ENCODE measurements at regions not wholly inside any gene's neighbourhood (a gene's known extent, or its start where the extent isn't known, plus 50 kb on each side); places are given as distances from the start of the nearest gene placed in this dataset.

DNA sequence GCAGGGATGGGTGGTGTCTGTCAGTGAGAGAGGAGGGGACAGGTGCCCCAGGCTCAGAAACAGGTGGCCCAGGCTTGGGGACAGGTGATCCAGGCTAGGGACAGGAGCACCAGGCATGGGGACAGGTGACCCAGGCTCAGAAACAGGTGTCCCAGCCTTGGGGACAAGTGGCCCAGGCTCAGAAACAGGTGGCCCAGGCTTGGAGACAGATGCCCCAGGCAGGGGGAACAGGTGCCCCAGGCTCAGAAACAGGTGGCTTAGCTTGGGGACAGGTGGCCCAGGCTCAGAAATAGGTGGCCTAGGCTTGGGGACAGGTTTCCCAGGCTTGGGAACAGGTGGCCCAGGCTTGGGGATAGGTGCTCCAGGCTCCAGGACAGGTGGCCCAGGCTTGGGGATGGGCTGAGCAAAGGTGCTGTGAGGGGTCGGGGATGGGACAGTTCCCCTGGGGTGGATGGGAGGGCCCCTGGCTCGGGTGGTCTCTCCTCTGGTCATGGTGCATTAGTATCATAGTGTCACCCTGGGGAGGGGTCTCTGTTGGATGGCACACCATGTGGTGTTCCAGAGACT, 87.7 kb upstream of the C1orf174 start:
- no peaks in the 10 kb centered on the region for H3K79me1 ChIP-seq (ENCODE audit: low read depth in 1 of 2, low read length in 2 of 2)
- H4K20me1 ChIP-seq (ENCODE audit: insufficient read depth, low read length), result no peaks in the 10 kb centered on the region
- no peaks in the 10 kb centered on the region for H3K27me3 ChIP-seq (ENCODE audit: control insufficient read depth, insufficient read depth, low read length)
- H3K14ac ChIP-seq (replicated peaks; ENCODE audit: low read depth, low read length), result no peak overlapping the region
- H3K4ac ChIP-seq (ENCODE audit: low read depth, low read length), result no peak overlapping the region
- no peaks in the 10 kb centered on the region for H3K9me1 ChIP-seq (ENCODE audit: insufficient read depth, low read length)
- H3K9ac ChIP-seq (ENCODE audit: low read depth, low read length), result no peak overlapping the region
- H4K8ac ChIP-seq (ENCODE audit: low read depth in 2 of 2, low read length in 2 of 2), result no peak overlapping the region
- H2AK9ac ChIP-seq (replicated peaks; ENCODE audit: low read depth, low read length, poor library complexity), result no peak overlapping the region
- in situ Hi-C loops (cut with MboI; ENCODE audit: low sequenced_read_pairs), result no loop called here
- H3K4me1 ChIP-seq (ENCODE audit: control insufficient read depth, insufficient read depth, low read length), result no peaks in the 10 kb centered on the region
- no CpG with 5 or more reads among the region's 2 CpGs for WGBS, 2 experiments (ENCODE audit: extremely low coverage in 2 of 2, insufficient read length in 1 of 2)
- H3K4me2 ChIP-seq (ENCODE audit: low read depth, low read length), result no peak overlapping the region
- no peak overlapping the region for H3K23ac ChIP-seq (ENCODE audit: low read depth, low read length)
- TF ChIP-seq BHLHE40 (IDR thresholded peaks at IDR 0.05; ENCODE audit: low read depth, low read length) (no peak), RAD21 (IDR thresholded peaks at IDR 0.05; ENCODE audit: low read length) (no peak), MAZ (IDR thresholded peaks at IDR 0.05; ENCODE audit: borderline replicate concordance, low read depth, low read length) (no peak), MXI1 (IDR thresholded peaks at IDR 0.05; ENCODE audit: borderline replicate concordance, low read depth, low read length) (no peak), MAFK (IDR thresholded peaks at IDR 0.05; ENCODE audit: low read depth, low read length) (no peak), RCOR1 (IDR thresholded peaks at IDR 0.05; ENCODE audit: insufficient replicate concordance, low read length) (no peak), CEBPB (IDR thresholded peaks at IDR 0.05; ENCODE audit: low read depth, low read length) (no peak), POLR2A (IDR thresholded peaks at IDR 0.05; ENCODE audit: low read depth, low read length) (no peak), SMC3 (IDR thresholded peaks at IDR 0.05; ENCODE audit: low read depth, low read length) (no peak), NFE2L2 (IDR thresholded peaks at IDR 0.05; ENCODE audit: low read depth, low read length) (no peak), CHD1 (IDR thresholded peaks at IDR 0.05; ENCODE audit: low read depth, low read length) (no peak), FOS (IDR thresholded peaks at IDR 0.05; ENCODE audit: low read depth, low read length) (no peak)
- TF ChIP-seq, protein P1, sequence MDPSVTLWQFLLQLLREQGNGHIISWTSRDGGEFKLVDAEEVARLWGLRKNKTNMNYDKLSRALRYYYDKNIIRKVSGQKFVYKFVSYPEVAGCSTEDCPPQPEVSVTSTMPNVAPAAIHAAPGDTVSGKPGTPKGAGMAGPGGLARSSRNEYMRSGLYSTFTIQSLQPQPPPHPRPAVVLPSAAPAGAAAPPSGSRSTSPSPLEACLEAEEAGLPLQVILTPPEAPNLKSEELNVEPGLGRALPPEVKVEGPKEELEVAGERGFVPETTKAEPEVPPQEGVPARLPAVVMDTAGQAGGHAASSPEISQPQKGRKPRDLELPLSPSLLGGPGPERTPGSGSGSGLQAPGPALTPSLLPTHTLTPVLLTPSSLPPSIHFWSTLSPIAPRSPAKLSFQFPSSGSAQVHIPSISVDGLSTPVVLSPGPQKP (IDR thresholded peaks at IDR 0.05; ENCODE audit: borderline replicate concordance, low read depth, low read length), result no peak
- TF ChIP-seq, protein P2, sequence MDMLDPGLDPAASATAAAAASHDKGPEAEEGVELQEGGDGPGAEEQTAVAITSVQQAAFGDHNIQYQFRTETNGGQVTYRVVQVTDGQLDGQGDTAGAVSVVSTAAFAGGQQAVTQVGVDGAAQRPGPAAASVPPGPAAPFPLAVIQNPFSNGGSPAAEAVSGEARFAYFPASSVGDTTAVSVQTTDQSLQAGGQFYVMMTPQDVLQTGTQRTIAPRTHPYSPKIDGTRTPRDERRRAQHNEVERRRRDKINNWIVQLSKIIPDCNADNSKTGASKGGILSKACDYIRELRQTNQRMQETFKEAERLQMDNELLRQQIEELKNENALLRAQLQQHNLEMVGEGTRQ (IDR thresholded peaks at IDR 0.05; ENCODE audit: low read depth, low read length), result no peak
- TF ChIP-seq, protein P3, sequence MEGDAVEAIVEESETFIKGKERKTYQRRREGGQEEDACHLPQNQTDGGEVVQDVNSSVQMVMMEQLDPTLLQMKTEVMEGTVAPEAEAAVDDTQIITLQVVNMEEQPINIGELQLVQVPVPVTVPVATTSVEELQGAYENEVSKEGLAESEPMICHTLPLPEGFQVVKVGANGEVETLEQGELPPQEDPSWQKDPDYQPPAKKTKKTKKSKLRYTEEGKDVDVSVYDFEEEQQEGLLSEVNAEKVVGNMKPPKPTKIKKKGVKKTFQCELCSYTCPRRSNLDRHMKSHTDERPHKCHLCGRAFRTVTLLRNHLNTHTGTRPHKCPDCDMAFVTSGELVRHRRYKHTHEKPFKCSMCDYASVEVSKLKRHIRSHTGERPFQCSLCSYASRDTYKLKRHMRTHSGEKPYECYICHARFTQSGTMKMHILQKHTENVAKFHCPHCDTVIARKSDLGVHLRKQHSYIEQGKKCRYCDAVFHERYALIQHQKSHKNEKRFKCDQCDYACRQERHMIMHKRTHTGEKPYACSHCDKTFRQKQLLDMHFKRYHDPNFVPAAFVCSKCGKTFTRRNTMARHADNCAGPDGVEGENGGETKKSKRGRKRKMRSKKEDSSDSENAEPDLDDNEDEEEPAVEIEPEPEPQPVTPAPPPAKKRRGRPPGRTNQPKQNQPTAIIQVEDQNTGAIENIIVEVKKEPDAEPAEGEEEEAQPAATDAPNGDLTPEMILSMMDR (conservative IDR thresholded peaks at IDR 0.05; ENCODE audit: low read depth, low read length), result no peak
- no peak overlapping the region for H3K4me3 ChIP-seq (ENCODE audit: insufficient read depth, low read depth, low read length)
- DNase-seq (no peak), ATAC-seq (ENCODE audit: low read depth) (no peak)
- no peak overlapping the region for H4K91ac ChIP-seq (ENCODE audit: insufficient read depth, low read depth, low read length)
- dilution Hi-C loops (cut with HindIII; ENCODE audit: low sequenced_read_pairs, unreplicated experiment), result no loop called here
- peaks cover 40% of the 10 kb centered on the region for H3K9me3 ChIP-seq (ENCODE audit: control insufficient read depth, insufficient read depth, low read length)
- no peak overlapping the region for H2BK120ac ChIP-seq (ENCODE audit: low read depth, low read length)
- ChIA-PET POLR2A (ENCODE audit: unreplicated experiment) (no interaction called here), CTCF (no interaction called here)
- H2AFZ ChIP-seq (replicated peaks; ENCODE audit: low read length, poor library complexity), result no peak overlapping the region
- H2BK15ac ChIP-seq (ENCODE audit: low read depth, low read length), result no peak overlapping the region
- no peak overlapping the region for H3K56ac ChIP-seq (ENCODE audit: extremely low read depth, insufficient read depth, low read length)
- no peak overlapping the region for H2BK5ac ChIP-seq (ENCODE audit: low read depth, low read length, poor library complexity, severe bottlenecking)
- no peak overlapping the region for H3K18ac ChIP-seq (ENCODE audit: low read depth, low read length)
- intact Hi-C loops (cut with micrococcal nuclease), result no loop called here
- BruUV-seq (replicated peaks), result no TSS peak
- no peaks in the 10 kb centered on the region for H3K36me3 ChIP-seq (ENCODE audit: control insufficient read depth, insufficient read depth, low read length)
- no peak overlapping the region for H3K27ac ChIP-seq (ENCODE audit: insufficient read depth, low read length)
- H4K5ac ChIP-seq (ENCODE audit: low read depth, low read length), result no peak overlapping the region
- no peak overlapping the region for H2BK20ac ChIP-seq (ENCODE audit: low read depth, low read length)
- H2AK5ac ChIP-seq (ENCODE audit: low read depth, low read length), result no peak overlapping the region
